NCI-H524 treated with DMSO at 0.1 percent for 48 hours (cell line): ENCODE measurements at regions not wholly inside any gene's neighbourhood (a gene's known extent, or its start where the extent isn't known, plus 50 kb on each side); places are given as distances from the start of the nearest gene placed in this dataset.
"Not testable (repeated sequence)": the region's sequence is repeated elsewhere in the genome, so short reads cannot be mapped to it uniquely, and the experiment has no call there.

Experiments used
- DNase-seq: peaks from one replicate; lab custom pipeline; 2025; lab: John Stamatoyannopoulos, UW

DNA sequence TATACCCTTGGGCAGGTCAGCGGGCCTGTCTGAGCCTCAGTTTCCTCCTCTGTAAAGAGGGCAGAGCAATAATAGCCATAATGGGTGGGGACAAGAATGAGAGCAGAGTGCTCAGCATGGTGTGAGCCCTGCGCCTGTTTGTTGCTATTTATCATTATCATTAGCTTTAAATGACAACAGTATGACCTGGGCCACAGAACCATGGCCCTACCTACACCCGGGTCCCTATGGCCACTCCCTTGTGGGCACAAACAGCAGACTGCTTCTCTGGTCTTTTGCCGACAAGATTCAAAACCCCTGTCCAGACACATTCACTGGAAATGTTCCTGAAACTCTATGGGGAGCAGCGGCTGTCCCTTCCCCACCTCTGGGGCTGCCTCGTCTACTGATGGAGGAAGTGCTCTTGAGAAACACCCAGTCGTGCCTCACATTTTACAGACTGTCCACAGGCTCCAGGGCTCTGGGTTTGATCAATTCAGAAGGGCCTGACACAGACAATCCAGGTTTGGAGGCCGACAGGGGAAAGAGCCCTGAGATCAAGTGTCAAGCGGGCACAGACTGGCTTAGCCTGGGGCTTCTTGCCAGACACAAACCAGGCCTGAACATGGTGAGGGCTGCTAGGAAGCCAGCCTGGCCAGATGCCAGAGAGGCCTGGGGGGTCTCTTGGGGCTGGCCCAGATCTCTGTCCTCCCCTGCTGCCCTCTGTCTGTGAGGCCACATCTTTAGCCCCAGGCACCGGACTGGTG, 112.5 kb upstream of the CD82 start:
- no peak for DNase-seq

GRCh38 chr11:44453871-44454270, 111.6 kb upstream of the CD82 start:
- no peak for DNase-seq

- no peak for DNase-seq
Measured at GRCh38 chr11:44454666-44455065, 110.8 kb upstream of the CD82 start.

GRCh38 chr11:44456544-44457300, 108.7 kb upstream of the CD82 start:
- peak; percentile 20 for DNase-seq

GRCh38 chr11:44457862-44458261, 107.6 kb upstream of the CD82 start:
- no peak for DNase-seq

DNA sequence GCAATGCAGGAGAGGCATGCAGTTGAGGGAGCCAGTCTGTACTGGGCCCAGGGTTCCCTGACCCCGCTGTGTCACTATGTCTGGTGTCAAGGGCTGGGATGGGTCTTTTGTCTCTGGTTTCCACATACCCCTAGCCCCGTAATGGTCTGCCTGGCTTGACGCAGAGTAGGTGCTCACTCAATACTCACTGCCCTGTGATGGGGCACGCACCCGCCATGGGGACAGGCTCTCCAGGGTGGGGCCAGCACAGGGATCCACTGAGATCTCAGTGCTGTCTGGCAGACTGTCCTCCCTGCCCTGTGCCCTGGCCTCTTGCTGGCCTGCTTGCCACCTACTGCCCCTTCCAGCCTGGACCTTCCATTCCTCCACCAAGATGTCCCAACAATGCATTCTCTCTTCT, 101.7 kb upstream of the CD82 start:
- no peak for DNase-seq

DNA sequence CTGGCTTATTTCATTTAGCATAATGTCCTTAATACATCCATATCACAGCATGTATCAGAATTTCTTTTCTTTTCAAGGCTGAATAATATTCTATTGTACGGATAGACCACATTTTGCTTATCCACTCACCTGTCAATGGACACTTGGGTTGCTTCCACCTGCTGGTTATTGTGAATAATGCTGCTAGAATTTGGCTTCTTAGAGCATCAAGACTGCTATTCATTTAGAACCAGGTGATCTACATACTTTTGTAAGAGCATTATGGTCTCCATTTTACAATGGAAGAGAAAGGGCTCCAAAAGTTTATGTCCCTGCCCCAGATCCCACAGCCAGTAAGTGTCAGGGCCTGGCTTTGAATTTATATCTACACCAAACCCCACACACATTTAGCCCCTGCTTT, 100.7 kb upstream of the CD82 start:
- no peak for DNase-seq

DNA sequence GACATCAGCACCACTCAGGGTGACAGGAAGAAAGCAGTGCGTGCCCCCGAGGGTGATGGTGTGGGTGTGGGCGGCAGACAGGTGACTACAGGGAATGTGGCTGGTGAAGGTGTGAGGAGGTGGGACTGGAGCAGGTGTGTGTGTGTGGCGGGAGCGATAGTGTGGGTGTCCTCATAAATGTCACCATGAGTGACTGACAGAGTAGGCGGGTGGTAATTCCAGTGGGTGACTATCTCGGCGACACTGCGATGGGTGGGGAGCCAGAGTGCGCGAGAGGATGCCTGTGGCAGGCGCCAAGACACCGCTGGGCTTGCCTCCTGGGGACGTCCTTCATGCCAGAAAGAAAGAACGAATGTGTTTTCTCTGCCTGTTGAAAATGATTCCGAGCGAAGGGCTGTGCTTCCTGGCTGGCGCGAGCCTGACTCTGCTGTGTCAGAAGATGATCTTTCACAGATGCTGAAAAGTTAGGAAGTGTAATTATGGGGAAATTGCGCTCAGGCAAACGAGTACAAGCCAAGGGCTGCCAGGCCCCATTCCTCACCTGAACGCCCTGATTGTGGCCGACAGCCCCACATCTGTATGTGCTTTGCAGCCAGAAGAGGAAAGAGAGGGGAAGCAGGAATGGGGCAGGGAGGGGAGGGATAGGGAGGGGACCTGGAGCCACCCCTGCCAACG, 98.8 kb upstream of the CD82 start:
- no peak for DNase-seq

DNA sequence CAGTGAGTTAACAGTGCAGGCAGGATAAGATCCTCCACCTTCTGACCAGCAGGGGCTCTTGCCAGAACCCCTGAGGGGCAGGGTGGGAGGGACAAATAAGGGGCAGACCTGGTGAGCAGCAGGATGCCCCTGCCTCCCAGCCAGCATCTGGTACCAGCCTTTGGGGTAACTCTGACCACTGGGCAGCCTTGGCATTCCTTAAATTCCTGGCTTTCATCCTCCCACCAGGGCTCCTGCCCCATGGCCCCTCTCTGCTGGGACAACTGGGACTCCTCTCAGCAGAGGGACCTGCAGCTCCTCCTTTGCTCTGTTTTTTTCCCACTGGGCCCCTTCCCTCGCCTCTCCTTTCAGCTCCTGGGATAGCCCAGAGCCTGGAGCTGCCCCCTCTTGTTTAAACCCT, 98.0 kb upstream of the CD82 start:
- DNase-seq, result no peak

DNA sequence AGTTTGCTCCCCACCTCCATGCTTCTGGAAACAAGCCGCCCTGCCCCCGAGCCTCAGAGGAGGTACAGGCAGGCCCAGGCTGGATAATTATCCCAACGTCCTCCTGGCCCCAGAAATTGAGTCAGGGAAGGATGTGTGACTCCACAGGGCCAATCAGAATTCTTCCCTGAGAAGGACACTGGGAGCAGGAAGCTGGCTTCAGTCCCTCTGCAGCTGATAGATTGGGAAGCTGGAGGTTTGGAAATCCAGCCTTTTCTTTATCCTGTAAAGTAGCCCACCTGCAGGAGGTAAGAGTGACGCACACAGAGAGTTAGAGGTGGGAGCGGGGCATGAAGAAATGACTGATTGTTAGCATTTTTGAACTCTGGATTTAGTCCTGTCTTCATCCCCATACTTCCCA, 97.5 kb upstream of the CD82 start:
- DNase-seq, result no peak

DNA sequence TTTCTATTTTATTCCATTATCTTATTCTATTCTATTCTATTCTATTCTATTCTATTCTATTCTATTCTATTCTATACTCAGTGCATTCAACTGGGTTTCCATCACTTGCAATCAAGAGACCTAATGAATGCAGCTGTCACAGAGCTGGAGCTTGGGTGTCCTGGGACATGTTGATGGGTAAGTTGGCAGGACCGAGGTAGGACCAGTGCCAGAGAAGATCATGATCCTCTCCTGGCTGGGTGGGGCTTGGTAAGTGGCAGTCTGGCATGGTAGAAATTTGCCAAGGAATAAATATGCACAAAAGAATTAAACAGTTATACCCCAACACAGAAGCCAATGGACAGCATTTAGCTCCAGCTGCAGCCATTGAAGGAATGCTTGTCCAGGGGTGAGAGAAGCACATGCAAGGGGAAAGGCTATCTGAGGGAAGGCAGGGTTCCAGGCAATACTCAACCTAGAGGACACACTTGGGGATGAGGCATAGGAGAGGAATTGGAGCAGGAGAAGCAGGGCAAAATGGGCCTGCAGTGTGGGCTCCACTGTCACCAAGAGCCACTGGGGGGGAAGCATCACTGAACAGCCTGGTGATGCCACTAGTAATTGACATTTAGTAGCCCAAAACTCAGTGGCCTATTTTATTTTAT, 97.0 kb upstream of the CD82 start:
- no peak for DNase-seq

GRCh38 chr11:44469412-44469811, 96.1 kb upstream of the CD82 start:
- no peak for DNase-seq

- DNase-seq, result no peak
Measured at GRCh38 chr11:44470854-44471253, 94.6 kb upstream of the CD82 start.

GRCh38 chr11:44471603-44472002, 93.9 kb upstream of the CD82 start:
- DNase-seq, result no peak

DNA sequence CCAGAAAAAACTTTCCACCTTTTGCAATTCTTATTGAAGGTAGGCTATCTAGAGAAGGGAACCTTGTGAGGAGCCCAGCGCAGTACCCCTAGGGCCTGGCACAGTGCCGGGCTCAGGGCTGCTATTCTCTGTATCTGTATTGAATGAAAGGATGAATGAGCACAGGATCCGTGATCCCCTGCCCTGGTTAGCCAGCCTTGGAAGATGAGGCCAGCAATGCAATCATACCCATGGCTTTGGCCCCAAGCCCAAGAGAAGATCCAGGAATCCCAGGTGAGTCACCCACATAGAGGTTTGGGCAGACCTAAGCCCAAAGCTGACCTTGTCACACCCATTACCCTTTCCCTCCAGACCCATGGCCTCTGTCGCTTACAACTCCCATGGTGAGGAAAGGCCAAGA, 92.5 kb upstream of the CD82 start:
- DNase-seq, result no peak

- no peak for DNase-seq
Measured at GRCh38 chr11:44474702-44475101, 90.8 kb upstream of the CD82 start.

GRCh38 chr11:44475114-44475686, 90.3 kb upstream of the CD82 start:
- no peak for DNase-seq

DNA sequence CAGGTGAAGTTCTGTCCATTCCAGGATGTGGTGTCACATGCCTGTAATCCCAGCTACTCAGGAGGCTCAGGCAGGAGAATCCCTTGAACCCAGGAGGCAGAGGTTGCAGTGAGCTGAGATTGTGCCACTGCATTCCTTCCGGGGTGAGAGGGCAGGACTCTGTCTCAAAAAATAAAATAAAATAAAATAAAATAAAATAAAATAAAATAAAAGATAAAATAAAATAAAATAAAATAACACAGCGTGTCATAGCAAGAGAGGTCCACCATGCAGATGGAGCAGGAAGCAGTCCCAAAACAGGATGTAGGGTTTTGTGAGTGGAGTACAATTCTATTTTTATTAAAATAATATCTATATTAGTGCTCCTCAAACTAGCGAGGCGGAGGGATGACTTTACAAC, 83.1 kb upstream of the CD82 start:
- DNase-seq, result not testable (repeated sequence)

DNA sequence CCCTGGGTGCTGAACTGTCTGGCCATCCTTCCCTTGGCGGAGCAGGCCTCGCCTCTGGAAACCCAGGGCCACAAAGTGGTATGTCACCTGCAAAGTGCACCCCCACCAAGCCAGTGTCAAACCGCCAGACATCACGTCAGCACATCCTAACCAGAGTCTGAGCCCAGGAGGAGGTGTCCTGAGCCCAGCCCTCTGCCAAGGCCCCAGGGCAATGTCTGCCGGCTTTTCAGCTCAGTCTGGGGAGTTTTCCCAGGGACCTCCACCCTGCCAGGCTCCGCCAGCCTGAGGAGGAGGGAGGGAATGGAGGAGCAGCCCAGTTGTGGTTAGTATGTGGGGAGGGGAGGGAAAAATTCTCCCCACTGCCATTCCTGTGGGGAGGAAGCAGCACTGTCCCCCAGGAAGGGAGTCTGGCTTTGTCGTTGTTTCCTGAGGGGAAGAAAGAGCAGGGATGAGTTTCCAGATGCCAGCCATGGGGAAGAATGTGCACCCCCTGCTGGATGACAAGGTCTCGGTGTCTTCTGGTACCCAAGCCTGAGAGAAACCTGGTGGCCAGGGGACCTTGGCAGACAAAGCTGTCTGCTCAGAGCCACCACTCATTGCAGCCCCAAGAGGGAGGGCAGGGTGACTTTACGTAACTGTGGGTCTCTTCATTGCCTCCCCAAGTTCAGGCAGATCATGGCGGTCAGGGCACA, 81.4 kb upstream of the CD82 start:
- no peak for DNase-seq

DNA sequence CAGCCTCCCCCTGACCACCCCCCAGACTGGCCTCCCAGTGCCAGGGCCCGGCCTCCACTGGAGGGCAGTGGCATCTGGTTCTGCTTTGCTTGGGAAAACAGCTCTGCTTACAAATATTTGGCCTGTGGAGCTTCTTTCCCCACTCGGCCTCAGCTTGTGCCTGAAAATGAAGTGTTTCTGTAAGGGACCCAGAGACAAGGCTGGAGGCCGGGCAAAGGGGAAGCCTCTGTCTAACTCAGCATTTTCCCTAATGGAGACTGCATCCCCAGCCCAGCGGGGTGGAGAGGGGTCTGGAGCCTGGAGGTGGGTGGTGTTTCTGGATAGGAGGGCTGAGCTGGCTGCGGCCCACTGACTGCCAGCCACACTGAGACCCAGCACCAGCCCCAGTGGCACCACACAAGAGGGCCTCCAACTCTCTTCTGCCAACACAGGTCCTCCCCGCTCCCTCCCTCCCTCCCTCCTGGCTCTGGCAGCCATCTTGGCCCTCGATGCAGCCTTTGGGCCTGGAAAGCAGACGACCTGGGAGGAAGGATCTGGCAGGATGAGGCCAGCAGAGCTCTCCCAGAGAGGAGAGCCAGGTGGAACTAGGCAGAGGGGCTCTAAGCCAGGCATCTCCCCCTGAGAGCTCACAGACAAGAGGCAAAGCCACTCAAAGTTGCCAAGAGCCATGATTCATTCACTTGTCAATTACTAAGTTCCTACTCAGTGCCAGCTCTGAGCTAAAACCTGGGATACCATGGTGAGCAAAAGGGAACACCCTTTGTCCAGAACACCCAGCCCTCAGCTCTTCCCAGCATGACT, 77.1 kb upstream of the CD82 start:
- no peak for DNase-seq

DNA sequence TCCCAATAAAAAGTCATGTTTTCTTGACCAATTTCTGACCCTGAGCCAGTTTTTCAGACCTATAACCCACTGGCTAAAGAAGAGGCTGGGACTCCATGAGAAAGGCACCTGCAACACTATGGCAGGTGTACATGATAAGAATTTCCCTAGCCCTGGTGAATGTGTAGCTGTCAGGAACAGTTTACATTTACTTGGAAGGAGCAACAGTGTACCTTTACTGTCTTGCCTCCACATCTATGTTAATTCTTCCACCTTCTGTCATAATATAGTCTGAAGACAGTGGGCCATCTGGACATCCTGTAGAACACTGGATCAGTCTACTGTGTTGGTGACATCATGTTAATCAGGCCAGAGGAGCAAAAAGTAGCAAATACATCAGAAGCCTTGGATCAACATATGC, 72.1 kb upstream of the CD82 start:
- DNase-seq, result peak; percentile 70
